GM18858 (cell line): ENCODE measurements at regions not wholly inside any gene's neighbourhood (a gene's known extent, or its start where the extent isn't known, plus 50 kb on each side); places are given as distances from the start of the nearest gene placed in this dataset.

Source experiments
- ATAC-seq: cut with Tn5 transposase; IDR thresholded peaks from one replicate; pipeline ENCODE4 v1.9.1; 2021; ENCODE audit not compliant: unreplicated experiment

DNA sequence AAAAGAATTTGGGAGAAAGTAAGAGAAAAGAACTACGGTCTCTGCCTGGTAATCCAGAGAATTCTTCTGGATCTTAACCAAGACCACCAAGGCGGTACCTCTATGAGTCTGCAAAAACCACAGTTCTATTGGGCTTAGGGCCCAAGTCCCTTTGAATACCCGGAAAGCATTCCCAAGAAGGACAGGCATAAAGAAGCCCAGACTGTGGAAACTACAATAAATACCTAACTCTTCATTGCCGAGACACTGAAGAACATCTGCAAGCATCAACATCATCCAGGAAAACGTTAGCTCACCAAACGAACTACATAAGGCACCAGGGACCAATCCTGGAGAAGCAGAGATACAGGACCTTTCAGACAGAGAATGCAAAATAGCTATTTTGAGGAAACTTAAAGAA, 162.3 kb upstream of the TMC3 start:
- ATAC-seq, result no peak

DNA sequence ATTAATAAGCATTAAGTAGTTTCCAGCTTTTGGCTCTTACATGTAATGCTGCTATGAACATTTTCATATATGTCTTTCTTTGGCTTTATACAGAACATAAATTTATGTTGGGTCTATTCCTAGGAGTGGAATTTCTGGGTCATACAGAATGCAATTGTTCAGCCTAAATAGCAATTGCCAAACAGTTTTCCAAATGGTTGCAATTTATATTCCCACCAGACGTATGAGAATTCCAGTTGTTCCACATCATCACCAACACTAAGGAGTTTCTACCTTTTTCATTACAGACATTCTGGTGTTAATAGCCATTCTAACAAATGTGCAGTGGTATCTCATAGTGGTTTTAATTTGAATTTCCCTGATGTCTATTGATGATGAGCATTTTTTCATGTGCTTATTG, 160.1 kb upstream of the TMC3 start:
- no peak for ATAC-seq

DNA sequence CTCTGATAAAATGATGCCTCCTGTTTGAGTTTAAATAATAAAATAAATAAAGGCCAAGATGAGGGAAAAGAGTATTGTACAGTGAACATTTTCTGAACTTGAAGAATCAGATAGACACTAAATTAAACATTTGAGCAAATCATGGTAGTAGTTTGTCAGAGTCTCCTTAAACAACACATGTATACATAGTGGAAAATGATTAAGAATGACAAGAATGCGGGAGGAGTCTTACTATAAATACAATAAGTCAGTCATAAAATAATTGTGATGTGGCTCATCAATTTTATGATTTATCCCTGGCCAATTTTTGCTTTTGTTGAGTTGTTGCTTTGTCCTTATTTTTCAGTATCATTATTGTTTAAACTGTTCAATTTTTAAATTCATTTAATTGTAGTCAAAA, 158.0 kb upstream of the TMC3 start:
- ATAC-seq, result no peak

DNA sequence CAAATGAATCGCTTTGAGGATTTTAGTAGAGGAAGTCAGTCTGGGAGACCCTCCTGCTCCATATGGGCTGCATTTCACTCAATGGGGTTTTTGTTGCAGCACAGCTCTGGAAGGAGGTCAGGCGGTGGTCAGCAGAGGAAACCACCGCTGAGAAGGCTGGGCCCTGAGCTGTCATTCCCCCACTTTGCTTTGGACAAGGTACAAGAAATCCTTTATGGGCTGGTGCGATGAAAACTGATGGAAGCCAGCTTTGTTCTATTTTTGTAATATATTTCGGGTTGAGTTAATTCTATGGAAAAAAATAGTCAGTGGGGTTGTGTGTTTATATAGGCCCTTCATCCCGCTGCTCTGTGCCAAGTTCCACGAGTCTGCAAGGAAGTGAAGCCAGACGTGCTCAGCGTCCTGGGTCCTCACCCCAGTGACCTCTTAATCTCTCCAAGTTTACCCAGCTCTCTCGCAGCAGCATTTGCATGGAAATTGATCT, 157.1 kb upstream of the TMC3 start:
- no peak for ATAC-seq

DNA sequence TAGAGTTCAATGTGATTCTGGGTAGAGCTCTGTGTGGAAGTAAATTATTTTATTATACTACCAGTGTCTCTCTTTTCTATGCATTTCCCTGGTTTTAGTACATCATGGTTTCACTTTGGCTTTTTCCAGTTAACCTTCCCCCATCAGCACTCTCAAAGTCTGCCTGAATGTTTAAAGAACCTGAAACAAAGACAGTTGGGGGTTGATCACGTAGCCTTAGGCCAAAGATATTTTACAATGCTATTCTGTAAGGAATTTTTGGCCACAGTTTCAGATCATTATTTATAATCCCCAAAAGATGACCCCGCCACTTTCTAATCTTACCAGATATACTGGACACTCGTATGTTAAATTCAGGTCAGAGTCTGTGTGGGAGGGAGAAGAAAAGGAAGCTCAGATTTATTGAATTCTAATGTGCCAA, 156.3 kb upstream of the TMC3 start:
- no peak for ATAC-seq

DNA sequence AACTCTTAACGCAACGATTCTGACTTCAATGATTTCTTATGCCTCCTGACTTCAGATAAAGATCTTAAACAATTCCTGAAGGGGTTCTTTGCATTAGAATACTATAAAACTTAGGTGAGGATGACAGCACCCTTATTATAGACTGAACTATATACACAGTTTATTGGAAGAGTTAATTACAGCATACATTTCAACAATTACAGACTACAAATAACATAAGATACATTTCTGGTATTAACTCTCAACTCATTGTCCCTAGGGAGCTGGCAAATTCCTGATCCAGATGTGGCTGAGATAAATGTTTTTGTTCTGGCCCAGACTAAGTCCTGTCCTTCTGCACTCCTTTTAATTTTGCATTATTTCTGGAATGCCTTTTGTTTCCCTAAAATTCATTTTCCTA, 155.5 kb upstream of the TMC3 start:
- no peak for ATAC-seq

DNA sequence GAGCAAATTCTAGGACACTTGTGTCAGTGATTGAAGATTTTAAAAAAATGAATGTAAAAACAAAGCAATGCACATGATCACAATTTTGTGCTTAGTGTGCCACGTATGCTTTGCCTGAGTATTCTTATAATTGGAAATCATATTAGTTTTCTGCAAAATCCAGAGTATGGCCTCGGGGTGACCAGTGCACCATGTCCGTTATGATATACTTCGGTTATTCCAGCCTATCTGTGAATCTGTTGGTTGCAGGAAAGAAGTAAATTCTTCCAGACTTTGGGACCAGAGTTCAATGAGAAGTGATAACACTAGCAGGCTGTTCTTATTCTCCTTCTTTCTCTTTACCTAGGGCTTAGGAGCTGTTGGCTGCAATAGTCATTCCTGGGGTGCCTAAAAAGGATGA, 152.0 kb upstream of the TMC3 start:
- ATAC-seq, result no peak

DNA sequence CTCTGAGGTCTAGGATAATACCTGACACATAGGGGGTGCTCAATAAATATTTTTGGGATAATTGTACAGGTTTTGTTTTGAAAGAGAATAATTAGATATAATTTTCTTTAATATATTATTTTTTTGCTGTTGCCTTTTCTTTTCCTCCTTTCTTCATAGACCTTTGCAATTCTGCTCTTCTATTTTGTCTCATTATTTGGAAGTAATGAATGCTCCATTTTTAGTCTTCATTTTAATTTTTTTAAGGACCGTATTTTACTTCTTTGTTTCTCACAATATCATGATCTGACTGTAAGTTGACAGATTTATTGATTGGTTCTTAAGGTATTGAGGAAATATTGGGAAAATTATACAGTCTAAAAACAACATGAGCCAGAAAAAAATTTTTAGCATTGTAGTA, 150.5 kb upstream of the TMC3 start:
- no peak for ATAC-seq

DNA sequence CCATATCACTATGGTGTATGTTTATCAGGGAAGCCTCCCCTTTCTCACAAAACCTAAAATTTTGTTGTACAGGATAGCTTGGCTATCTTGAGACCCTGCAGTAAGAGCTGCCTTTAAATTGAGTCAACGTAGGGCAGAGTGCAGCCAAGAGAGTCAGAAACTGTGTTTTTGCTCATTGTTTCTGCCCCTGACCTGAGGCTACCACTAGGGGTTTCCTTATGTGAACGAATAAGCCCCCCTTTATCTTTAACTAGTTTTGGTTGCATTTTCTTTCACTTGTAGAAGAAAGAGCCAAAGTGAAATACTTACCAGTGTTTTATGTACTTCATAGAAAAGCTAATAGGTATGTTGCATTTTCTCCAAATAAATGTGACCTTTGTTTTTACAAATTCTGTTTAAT, 149.9 kb upstream of the TMC3 start:
- no peak for ATAC-seq

DNA sequence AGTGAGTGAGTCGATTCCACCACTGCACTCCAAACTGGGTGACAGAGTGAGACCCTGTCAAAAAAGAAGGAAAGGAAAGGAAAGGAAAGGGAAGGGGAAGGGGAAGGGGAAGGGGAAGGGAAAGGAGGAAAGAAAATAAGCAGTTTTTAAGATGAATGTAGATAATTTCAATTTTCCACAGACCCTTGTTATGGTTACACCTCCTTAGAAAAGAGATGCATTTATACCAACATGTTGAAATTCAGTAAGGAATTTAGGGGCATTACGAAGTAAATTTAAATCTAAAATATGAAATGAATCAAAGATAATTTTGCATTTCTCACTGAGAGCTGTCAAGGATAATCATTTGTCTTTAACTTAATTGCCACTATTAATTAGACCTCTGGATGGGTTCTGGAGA, 146.5 kb upstream of the TMC3 start:
- no peak for ATAC-seq

DNA sequence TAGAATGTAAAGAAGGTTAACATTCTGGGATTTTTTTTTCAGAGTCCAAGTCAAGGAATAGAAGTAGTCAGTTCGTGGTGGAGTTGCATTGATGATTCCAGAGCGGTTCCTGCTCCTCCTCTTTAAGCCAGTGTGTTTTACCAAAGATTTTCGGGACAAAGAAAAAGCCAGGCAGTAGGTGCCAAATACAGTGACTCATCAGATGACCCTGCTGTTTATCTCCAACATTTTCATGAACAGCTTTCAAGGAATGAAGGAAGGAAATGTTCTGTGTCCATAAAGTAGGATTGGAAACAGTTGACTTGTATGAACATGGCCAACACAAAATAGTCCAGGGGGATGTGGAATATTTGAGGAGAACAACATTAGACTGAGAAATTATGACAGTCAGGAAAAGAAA, 142.4 kb upstream of the TMC3 start:
- ATAC-seq, result no peak

DNA sequence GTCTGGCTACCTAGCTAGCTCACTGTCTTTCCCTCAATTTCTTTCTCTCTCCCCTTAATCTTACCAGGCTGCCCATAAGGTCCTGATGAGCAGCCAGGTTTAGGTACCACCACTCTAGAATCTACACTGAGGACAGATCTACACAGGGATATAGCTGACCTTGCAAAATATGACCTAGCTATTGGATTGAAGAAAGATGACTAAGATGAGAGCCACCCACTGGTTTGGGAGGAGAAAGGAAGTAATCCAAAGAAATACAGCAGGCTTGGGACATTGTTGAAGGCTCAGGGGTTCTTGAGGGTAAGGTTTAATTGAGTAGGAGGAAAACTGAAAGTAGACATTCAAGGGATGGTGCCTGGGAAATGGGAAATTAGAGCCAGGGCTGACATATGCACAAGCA, 142.0 kb upstream of the TMC3 start:
- no peak for ATAC-seq

DNA sequence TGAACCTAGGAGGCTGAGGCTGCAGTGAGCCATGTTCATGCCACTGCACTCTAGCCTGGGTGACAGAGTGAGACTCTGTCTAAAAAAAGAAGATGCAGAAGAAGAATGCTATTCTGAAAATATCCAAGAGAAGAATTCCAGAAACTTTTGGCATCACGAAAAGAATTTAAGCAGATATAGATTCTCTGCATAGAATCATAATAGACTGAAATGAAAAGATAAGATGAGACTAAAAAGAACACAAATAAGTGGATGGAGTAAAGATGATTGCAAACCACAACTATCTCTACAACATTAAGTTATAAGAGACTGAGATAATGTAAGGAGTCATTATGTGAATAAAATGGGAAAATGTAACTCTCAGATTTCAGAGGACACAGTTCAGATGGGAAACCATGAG, 140.7 kb upstream of the TMC3 start:
- no peak for ATAC-seq

DNA sequence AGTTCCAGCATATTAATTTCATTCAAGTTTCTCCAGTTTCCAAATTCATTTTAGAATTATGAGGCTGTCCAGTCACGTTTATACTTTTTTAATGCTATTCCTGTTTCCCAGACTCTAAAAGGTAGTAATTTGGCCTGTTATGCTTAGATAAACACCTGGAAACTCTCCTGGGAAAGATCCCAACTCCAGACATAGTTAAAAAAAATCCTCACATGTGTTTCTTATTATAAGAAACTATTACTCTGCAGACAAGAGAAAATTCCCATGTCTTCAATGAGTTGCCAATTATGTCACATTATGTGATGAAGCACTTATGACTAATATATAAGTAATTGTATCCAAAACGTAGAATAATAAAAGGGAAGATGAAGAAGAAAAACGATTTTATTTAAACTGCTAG, 137.1 kb upstream of the TMC3 start:
- ATAC-seq, result no peak

DNA sequence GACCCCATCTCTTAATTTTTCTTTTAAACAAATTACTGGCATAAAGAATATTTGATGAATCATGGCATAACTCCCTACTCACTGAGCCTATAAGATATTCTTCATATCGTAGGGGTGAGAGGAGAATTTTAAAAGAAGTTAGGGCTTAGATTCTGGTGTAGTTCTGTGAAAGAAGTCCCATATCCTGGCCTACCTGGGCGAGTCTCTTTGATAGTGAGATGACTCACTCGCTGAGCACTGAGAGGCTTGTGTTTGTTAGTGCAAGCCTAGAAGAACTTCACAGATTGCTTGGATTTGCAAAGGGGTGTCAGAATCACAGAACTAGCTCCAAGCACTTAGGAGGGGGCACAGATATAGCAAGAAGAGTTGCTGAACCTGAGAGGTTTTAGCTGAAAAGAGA, 133.8 kb upstream of the TMC3 start:
- ATAC-seq, result no peak

DNA sequence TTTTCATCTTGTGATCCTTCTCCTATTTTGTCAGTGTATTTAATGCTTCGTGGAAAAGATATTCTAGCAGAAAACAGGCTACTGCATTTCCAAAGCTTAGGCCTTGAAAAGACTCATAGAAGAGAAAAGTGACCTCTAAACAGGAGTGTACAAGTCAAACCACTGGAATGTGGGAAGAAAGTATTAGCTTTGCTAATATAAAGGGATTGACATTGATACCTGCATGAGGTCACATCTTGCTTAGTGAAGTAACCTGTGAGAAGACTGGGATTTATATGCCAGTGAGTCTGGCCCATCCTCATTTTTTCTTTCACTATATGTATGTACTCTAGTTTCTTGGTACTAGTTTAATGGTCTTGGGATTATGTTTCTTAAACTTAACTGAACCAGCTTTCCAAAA, 132.9 kb upstream of the TMC3 start:
- ATAC-seq, result no peak

DNA sequence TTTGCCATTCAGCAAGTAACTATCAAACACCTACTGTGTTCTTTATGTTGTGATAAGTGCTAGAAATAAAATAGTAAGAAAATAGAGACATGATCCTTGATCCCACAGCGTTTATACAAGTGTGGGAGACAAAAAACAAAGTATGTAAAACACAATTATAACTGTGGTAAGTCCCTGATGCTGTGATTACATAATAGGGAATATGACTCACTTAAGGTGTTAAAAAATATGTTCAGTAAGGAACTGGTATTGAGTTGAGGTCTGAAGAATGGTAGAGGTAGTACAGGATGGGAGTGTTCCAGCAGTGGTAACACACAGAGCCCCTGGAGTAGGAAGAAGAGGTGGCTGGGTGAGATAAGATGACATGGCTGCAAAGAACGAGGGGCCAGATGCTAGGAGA, 132.1 kb upstream of the TMC3 start:
- ATAC-seq, result no peak

DNA sequence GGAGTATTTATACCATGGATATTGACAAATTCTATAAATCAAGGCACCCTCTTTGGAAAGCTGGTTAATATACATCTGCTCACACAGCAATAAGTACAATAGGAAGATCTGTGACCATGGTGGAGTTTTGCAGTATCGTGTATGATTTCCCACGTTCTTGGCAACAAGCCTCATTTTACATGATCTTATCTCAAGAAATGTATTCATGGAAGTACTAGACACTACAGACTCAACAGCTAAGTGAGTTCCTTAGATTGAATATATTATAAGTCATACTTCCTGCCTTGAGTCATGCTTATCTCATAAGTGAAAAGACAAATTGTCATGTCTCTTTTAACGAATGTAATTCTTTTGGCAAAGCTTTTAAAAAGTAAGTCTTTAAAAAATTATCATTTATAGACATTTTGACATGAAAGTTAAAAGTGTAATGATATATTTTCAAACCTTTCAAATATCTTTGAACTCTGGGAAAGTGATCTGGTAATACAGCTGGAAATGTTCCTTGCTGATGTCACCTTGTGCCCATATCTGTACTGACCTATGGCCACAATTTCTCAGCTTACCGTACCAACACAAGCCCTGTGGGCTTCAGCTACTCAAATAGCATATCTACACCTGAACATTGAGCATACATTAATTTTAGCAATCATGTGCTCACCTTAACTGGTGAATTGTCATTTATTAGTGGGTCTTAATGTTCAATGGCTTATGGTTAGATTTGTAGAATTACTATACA, 130.3 kb upstream of the TMC3 start:
- ATAC-seq, result no peak

DNA sequence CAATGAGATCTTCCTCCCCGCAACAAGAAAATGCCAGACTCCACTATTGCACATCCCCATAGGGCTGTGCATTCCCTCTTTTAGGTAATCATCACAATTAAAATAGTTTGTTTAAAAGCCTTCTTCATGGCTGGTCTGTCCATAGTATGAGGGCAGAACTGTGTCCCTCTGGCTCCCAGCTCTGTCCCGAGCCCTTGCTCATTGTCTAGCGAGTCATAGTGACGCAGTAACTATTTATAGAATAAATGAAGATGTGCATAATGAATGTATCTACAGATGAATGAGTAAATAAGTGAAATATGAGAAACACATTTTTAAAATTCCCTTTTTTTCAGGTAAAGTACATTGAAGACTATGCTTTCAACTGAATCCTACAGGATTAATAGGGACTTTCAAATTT, 128.4 kb upstream of the TMC3 start:
- ATAC-seq, result no peak

DNA sequence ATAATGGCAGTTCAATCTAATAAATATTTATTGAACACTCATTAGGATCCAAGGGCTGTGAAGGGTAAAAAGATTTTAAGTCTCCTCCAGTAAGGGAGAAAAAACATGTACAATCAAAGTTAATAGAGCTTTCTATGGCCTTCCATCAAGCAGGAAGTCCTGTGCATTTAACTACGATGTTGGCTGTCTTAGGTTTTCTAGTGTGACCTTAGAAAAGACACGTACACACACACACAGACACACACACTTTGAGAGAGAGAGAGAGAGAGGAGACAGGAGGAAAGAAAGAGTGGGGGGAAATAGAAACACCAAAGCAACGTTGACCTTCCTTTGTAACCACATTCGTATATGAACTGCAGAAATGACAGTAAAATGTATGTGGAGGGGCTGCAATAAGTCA, 126.1 kb upstream of the TMC3 start:
- ATAC-seq, result no peak

DNA sequence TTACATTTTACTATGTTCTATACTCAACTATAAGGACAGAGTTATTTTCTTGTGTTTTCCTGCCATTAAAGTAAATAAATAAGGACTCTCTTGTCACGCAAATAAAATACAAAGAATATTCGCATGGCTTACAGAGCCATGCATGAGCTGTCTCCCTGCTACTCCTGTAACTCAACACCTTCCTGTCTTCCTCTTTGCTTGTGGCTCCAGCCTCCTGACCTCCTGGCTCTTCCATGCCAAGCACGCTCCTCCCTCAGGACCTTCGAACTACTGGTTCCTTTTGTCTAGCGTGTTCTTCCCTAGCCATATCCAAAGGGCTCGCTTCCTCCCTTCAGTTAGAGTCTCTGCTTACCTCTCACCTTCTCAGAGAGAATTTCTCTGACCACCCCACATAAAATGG, 124.3 kb upstream of the TMC3 start:
- ATAC-seq, result no peak

DNA sequence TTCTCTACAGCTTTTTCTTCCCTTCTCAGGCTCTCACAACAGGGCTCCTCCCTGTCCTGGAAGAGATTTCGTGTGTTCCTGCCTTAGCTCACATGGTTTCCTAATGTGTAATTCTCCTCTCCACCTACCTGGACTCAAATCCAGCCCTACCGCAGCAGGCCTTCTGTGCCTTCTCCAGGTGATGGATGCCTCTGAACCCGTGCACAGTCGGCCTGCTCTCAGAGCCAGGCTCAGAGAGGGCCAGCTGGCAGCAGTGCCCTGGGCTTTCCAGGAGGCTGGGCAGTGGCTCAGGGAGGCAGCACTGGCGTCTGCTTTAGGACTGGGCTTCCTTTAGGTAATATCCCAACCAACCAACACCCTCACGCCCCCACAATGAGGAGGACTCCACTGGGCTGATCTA, 123.2 kb upstream of the TMC3 start:
- ATAC-seq, result no peak

DNA sequence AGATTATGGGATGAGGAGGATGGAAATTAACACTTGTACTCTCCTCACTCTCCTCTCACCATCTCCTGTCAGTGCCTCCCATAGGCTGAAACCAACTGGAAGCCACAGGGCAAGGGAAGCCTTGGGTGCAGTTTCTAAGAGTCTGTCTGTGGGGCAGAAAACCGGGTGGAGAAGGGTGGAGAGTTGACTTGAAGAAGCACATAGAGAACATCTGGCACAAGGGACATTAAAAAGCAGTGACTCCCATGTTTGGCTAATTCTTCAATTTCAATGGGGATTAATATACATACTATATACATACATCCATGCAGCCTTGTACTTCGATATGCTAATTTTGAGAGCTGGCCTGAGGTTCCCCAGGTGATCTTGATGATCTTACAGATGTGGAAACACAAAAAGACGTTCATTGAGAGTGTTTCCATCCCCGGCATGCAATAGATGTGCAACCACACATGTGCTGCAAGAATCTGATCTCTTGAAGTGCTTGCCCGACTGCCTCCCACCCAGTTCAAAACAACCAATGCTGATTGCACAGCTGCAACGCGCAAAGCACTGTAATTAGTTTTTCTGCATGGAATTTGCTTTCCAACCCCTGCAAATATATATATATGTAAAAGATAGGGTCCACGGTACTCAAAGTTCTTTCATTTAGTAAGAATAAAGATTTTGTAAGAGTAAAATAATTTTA, 121.9 kb upstream of the TMC3 start:
- no peak for ATAC-seq
